H1 (cell line): ENCODE measurements at regions not wholly inside any gene's neighbourhood (a gene's known extent, or its start where the extent isn't known, plus 50 kb on each side); places are given as distances from the start of the nearest gene placed in this dataset.

Experiments used
- CTCF ChIA-PET: fragments of 300-600 bp; sonication (Branson Sonifier 250); formaldehyde crosslinking; loops from one replicate; lab custom pipeline; 2021; ENCODE audit not compliant: partially characterized antibody; lab: Charles Lee
- POLR2A ChIA-PET: fragments of 300-600 bp; sonication (Branson Sonifier 250); formaldehyde crosslinking; loops from one replicate; lab custom pipeline; 2021; ENCODE audit warnings: inconsistent platforms; ENCODE audit not compliant: partially characterized antibody; lab: Charles Lee
- DNase-seq, 2 experiments: peaks; one replicate each; pipeline versions ENCODE4 v3.0.0 to v3.0.0-alpha.2; 2010 to 2022; ENCODE audit warnings: low spot score in 2 of 2, low read depth in 1 of 2, mixed read lengths in 1 of 2
- FAIRE-seq: peaks from 2 replicates; lab custom pipeline; 2011; peaks lifted over from hg19 to GRCh38; lab: Jason Lieb, UNC
- H2AFZ ChIP-seq: 2 replicates; pipeline ENCODE4 v1.8.1; 2012; ENCODE audit warnings: low read length, inconsistent platforms
- H2AK5ac ChIP-seq: 2 replicates; pipeline ENCODE4 v1.6.1; 2013; ENCODE audit warnings: low read depth, low read length
- H2BK120ac ChIP-seq: replicated peaks from 2 replicates; pipeline ENCODE3; 2013; ENCODE audit warnings: low read depth, low read length, inconsistent platforms
- H2BK12ac ChIP-seq: 2 replicates; pipeline ENCODE4 v1.6.1; 2013; ENCODE audit warnings: low read depth, low read length
- H2BK15ac ChIP-seq: 2 replicates; pipeline ENCODE4 v1.6.1; 2013; ENCODE audit warnings: low read length
- H2BK20ac ChIP-seq: 2 replicates; pipeline ENCODE4 v1.6.1; 2013; ENCODE audit warnings: low read length
- H2BK5ac ChIP-seq: 2 replicates; pipeline ENCODE4 v1.6.1; 2013; ENCODE audit warnings: low read depth, low read length
- H3K14ac ChIP-seq: 2 replicates; pipeline ENCODE4 v1.6.1; 2013; ENCODE audit warnings: inconsistent platforms; ENCODE audit not compliant: insufficient read length
- H3K18ac ChIP-seq: 2 replicates; pipeline ENCODE4 v1.6.1; 2013; ENCODE audit warnings: low read length; ENCODE audit errors: extremely low read depth
- H3K23ac ChIP-seq: 2 replicates; pipeline ENCODE4 v1.6.1; 2013; ENCODE audit warnings: inconsistent platforms; ENCODE audit not compliant: insufficient read length
- H3K23me2 ChIP-seq: 2 replicates; pipeline ENCODE4 v1.6.1; 2013; ENCODE audit warnings: low read depth, low read length
- H3K27ac ChIP-seq: 2 replicates; pipeline ENCODE4 v1.6.1; 2011; ENCODE audit warnings: low read depth, low read length, inconsistent platforms
- H3K27me3 ChIP-seq, 4 experiments: replicated peaks in 1 of 4; 1 replicate in 1 of 4; 2 replicates in 3 of 4; pipeline versions ENCODE4 v1.6.1 to v1.8.1; 2011 to 2013; ENCODE audit warnings: low read length in 3 of 4, mild to moderate bottlenecking in 3 of 4, inconsistent platforms in 2 of 4, mixed read lengths in 2 of 4, moderate library complexity in 1 of 4; ENCODE audit not compliant: control insufficient read depth in 3 of 4, insufficient read depth in 3 of 4; ENCODE audit errors: extremely low read depth in 1 of 4
- H3K36me3 ChIP-seq, 4 experiments: 2 replicates each; pipeline versions ENCODE4 v1.6.1 to v1.8.1; 2011 to 2013; ENCODE audit warnings: mild to moderate bottlenecking in 4 of 4, low read length in 3 of 4, moderate library complexity in 2 of 4, control low read depth in 1 of 4, inconsistent platforms in 1 of 4; ENCODE audit not compliant: insufficient read depth in 4 of 4, control insufficient read depth in 2 of 4
- H3K4ac ChIP-seq: replicated peaks from 2 replicates; pipeline ENCODE3; 2013; ENCODE audit warnings: low read length, low read depth, mixed read lengths, inconsistent platforms; ENCODE audit not compliant: insufficient read length
- H3K4me1 ChIP-seq, 4 experiments: replicated peaks in 1 of 4; 1 replicate in 1 of 4; 2 replicates in 3 of 4; pipeline versions ENCODE4 v1.6.1 to v1.8.1; 2011 to 2013; ENCODE audit warnings: low read length in 3 of 4, inconsistent platforms in 2 of 4, mixed read lengths in 1 of 4; ENCODE audit not compliant: insufficient read depth in 4 of 4, control insufficient read depth in 3 of 4
- H3K4me2 ChIP-seq, 2 experiments: 2 replicates each; pipeline versions ENCODE4 v1.6.1 to v1.8.1; 2011 to 2013; ENCODE audit warnings: low read depth in 2 of 2, low read length in 2 of 2, control low read depth in 1 of 2, inconsistent platforms in 1 of 2, mild to moderate bottlenecking in 1 of 2; ENCODE audit not compliant: insufficient read depth in 1 of 2
- H3K4me3 ChIP-seq, 4 experiments: fragments of 200-600, 300-600 bp in 1 of 4; sonication (generic), shearing (Covaris generic), sonication (Bioruptor Twin) in 1 of 4; 2 replicates each; pipeline versions ENCODE4 v1.5.1 to v1.8.1; 2011 to 2016; ENCODE audit warnings: low read length in 4 of 4, low read depth in 3 of 4, control low read depth in 2 of 4, inconsistent platforms in 2 of 4, mild to moderate bottlenecking in 2 of 4, mixed read lengths in 1 of 4, moderate library complexity in 1 of 4; ENCODE audit not compliant: insufficient read depth in 2 of 4; ENCODE audit errors: extremely low read depth in 1 of 4
- H3K56ac ChIP-seq: replicated peaks from 2 replicates; pipeline ENCODE3; 2013; ENCODE audit warnings: low read depth, mild to moderate bottlenecking, mixed read lengths, low read length, inconsistent platforms; ENCODE audit not compliant: insufficient read length
- H3K79me1 ChIP-seq: 2 replicates; pipeline ENCODE4 v1.6.1; 2013; ENCODE audit warnings: low read depth, low read length, control low read depth
- H3K79me2 ChIP-seq, 2 experiments: 2 replicates each; pipeline versions ENCODE4 v1.6.1 to v1.8.1; 2012 to 2013; ENCODE audit warnings: low read length in 2 of 2, mild to moderate bottlenecking in 2 of 2, inconsistent platforms in 1 of 2; ENCODE audit not compliant: insufficient read depth in 2 of 2, control insufficient read depth in 1 of 2
- H3K9ac ChIP-seq, 4 experiments: replicated peaks in 1 of 4; 1 replicate in 1 of 4; 2 replicates in 3 of 4; pipeline versions ENCODE4 v1.6.1 to v1.8.1; 2011 to 2013; ENCODE audit warnings: low read depth in 3 of 4, low read length in 3 of 4, control low read depth in 2 of 4, mild to moderate bottlenecking in 2 of 4, moderate library complexity in 2 of 4, inconsistent platforms in 1 of 4; ENCODE audit errors: extremely low read depth in 1 of 4
- H3K9me3 ChIP-seq, 2 experiments: 2 replicates each; pipeline versions ENCODE4 v1.6.1 to v1.8.1; 2012 to 2013; ENCODE audit warnings: mild to moderate bottlenecking in 2 of 2, moderate library complexity in 2 of 2, control low read depth in 1 of 2, inconsistent platforms in 1 of 2, low read depth in 1 of 2, low read length in 1 of 2, mixed read lengths in 1 of 2; ENCODE audit not compliant: insufficient read depth in 2 of 2
- H4K20me1 ChIP-seq, 2 experiments: replicated peaks in 1 of 2; 2 replicates each; pipeline versions ENCODE3 to v1.8.1; 2011 to 2013; ENCODE audit warnings: inconsistent platforms in 2 of 2, low read length in 2 of 2, mild to moderate bottlenecking in 1 of 2; ENCODE audit not compliant: insufficient read depth in 2 of 2, control insufficient read depth in 1 of 2
- H4K5ac ChIP-seq: 2 replicates; pipeline ENCODE4 v1.6.1; 2013; ENCODE audit warnings: low read length, low read depth, mixed read lengths, inconsistent platforms; ENCODE audit not compliant: insufficient read length
- H4K8ac ChIP-seq: 2 replicates; pipeline ENCODE4 v1.8.0; 2013; ENCODE audit warnings: mild to moderate bottlenecking, moderate library complexity, low read length, inconsistent platforms; ENCODE audit not compliant: insufficient read depth; ENCODE audit errors: extremely low read depth
- H4K91ac ChIP-seq: replicated peaks from 2 replicates; pipeline ENCODE3; 2013; ENCODE audit warnings: low read length, mixed read lengths, inconsistent platforms; ENCODE audit not compliant: insufficient read length
- EZH2 ChIP-seq: fragments of 200-600 bp; sonication (generic); IDR thresholded peaks from 2 replicates; pipeline ENCODE4 v1.7.1; 2012; ENCODE audit warnings: low read depth, mild to moderate bottlenecking, moderate library complexity, low read length, inconsistent platforms; ENCODE audit not compliant: severe bottlenecking
- NRF1 ChIP-seq: IDR thresholded peaks from 2 replicates; pipeline ENCODE4 v1.6.1; 2011; ENCODE audit warnings: mild to moderate bottlenecking, low read depth, low read length, improper control_type of control experiment
- SP2 ChIP-seq: IDR thresholded peaks from 2 replicates; pipeline ENCODE4 v1.6.1; 2012; ENCODE audit warnings: mild to moderate bottlenecking, low read length, inconsistent platforms
- USF2 ChIP-seq: IDR thresholded peaks from 2 replicates; pipeline ENCODE4 v1.6.1; 2011; ENCODE audit warnings: low read length, improper control_type of control experiment
- WGBS, 2 experiments: shearing (Covaris generic) in 1 of 2; methylation state at CpG; one replicate each; pipeline versions ENCODE4 v1.1.6 to v1.1.7; 2013 to 2015; ENCODE audit warnings: low lambda C conversion rate in 2 of 2, mixed read lengths in 2 of 2, inconsistent platforms in 1 of 2, low coverage in 1 of 2, missing lambda C conversion rate in 1 of 2; ENCODE audit not compliant: insufficient replicate concordance in 2 of 2, insufficient coverage in 1 of 2, insufficient read length in 1 of 2; ENCODE audit errors: extremely low coverage in 1 of 2, missing lambda C conversion rate in 1 of 2; 5-methylcytosine and 5-hydroxymethylcytosine counted together

- 0 to 53% methylated on average over 1 to 2 of the region's 2 CpGs for WGBS, 2 experiments
Observed at GRCh38 chr1:199561334-199561733, 466.2 kb upstream of the NR5A2 start.

More at GRCh38 chr1:199561334-199561733, 466.2 kb upstream of the NR5A2 start:
- no peaks in the 10 kb centered on the region; the same call in 1 of the 2 replicates for H3K23me2 ChIP-seq
- no peak overlapping the region for H3K4me3 ChIP-seq
- POLR2A ChIA-PET, result no interaction called here
- no peak overlapping the region for H2BK12ac ChIP-seq
- no peaks in the 10 kb centered on the region for H3K79me1 ChIP-seq
- H3K23ac ChIP-seq, result no peak overlapping the region
- H3K9ac ChIP-seq, result no peak overlapping the region
- FAIRE-seq, result no peak
- no peak overlapping the region for H2BK20ac ChIP-seq
- H2BK120ac ChIP-seq, result no peak overlapping the region
- no peak for DNase-seq
- H3K27me3 ChIP-seq, result no peaks in the 10 kb centered on the region
- no peak overlapping the region for H4K5ac ChIP-seq
- no peak overlapping the region for H4K91ac ChIP-seq
- no peak overlapping the region for H3K4me2 ChIP-seq
- no peaks in the 10 kb centered on the region for H3K4me1 ChIP-seq
- H3K4ac ChIP-seq, result no peak overlapping the region
- H3K14ac ChIP-seq, result no peak overlapping the region
- H3K9me3 ChIP-seq, result no peaks in the 10 kb centered on the region
- no peaks in the 10 kb centered on the region for H3K36me3 ChIP-seq
- CTCF ChIA-PET, result interaction anchor here (0.8 kb wide), 1 partner anchor 10 kb away, joined by 3 read pairs; no protein-coding TSS in a partner anchor
- no peaks in the 10 kb centered on the region for H3K79me2 ChIP-seq
- no peak overlapping the region for H3K18ac ChIP-seq
- no peak overlapping the region for H3K27ac ChIP-seq
- H2AK5ac ChIP-seq, result no peak overlapping the region
- H3K56ac ChIP-seq, result no peak overlapping the region
- no peaks in the 10 kb centered on the region for H4K20me1 ChIP-seq
- no peak overlapping the region for H4K8ac ChIP-seq
- no peak overlapping the region for H2BK15ac ChIP-seq
- TF ChIP-seq EZH2 (no peak), SP2 (no peak), NRF1 (no peak), USF2 (no peak)
- no peak overlapping the region for H2BK5ac ChIP-seq
- no peak overlapping the region for H2AFZ ChIP-seq
